NCI-H226 (cell line): ENCODE measurements at regions not wholly inside any gene's neighbourhood (a gene's known extent, or its start where the extent isn't known, plus 50 kb on each side); places are given as distances from the start of the nearest gene placed in this dataset.
A peak's percentile ranks its signal among the peaks of the same experiment; 100 is the strongest.

Experiments
- DNase-seq: peaks from one replicate; pipeline ENCODE4 v3.0.0-alpha.2; 2015

DNA sequence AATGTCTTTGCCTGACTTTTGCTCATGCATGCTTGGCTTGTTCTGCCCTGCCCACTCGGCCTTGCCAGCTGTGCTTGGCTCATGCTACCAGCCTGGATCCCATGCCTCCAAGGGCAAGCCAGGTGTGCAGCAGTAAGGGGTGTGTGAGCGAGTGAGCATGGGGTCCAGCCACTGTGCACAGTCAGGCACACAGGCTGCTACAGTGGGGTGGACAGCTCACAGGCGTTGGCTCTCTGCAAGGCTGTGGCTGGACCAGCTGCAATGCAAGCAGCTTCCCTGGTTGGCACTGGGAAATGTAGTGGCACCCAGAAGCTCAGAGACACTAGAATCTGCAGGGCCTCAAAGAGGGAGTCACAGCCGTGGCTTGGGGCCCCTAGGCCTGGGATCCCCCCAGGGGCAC, 529.7 kb downstream of the DSC3 start:
- no peak for DNase-seq

DNA sequence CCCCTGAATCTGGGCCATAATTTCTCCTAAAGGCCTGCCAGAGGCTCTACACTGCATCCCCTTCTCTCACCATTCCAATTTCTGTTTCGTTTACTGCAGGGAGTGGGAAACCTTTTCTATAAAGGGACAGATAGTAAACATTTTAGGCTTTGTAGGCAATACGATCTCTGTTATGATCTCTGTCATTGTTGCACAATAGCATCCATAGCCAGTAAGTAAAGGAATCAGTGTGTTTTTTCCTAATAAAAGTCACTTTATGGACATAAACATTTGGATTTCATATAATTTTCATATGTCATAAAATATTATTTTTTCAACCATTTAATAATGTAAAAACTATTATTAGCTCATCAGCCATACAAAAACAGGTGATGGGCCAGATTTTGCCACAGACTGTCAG, 531.7 kb downstream of the DSC3 start:
- no peak for DNase-seq

DNA sequence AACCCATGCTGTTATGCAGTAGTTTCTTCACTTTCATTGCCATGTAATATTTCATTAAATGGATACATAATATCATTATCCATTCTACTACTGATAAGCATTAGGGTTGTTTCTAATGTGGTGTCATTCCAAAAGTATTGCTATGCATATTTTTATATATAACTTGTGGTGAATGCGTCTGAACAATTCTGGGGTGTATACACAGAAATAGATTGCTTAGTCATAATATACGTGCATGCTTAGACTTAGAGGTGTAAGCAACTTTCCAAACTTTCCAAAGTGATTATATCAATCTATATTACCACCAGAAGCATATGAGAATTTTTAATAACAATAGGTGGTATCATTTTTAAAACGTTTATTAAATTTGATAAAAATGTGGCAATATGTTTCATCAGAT, 540.9 kb downstream of the DSC3 start:
- DNase-seq, result no peak

DNA sequence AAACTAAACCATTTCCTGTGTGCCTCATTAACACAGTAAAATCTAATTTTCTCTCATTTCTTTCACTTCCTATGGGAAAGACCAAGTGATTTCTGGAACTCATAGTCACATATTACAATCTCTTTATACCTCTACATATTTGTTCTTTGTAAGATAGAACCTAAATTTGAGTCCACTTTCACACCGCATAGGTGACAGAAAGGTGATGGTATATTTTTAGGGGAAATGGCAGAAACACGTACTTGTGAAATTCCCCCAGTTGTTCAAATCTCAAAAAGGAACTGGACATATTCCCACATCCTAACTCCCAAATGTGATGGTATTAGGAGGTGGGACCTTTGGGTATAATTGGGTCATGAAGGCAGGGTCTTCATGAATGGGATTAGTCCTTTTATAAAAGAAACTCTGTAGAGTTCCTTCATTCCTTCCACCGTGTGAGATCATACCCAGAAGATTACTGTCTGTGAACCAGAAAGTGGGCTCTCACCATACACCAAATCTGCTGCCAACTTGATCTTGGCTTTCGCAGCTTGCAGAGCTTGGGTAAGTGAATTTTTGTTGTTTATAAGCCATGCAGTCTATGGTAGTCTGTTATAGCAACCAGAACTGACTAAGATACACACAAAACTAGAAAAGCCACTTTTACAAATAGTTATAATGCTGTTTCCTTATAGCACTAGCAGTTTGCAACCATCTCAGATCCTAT, 542.1 kb downstream of the DSC3 start:
- DNase-seq, result no peak

DNA sequence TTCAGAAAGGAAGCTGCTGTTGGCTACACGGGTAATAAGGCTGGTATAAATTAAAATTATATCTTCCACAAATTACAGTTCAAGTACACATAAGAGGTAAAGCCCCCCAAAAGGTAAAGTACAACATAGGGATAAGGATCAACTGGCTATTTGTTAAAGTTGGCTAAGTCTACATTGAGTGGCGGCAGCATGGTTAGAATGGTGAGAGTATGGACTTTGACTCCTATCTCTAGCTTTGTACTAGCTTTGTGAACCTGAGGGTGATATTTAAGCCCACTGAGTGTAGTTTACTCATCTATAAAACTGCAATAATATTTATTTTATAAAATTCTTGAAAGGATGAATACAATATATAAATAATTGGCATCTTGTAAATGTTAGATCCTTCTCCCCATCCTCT, 542.8 kb downstream of the DSC3 start:
- no peak for DNase-seq

DNA sequence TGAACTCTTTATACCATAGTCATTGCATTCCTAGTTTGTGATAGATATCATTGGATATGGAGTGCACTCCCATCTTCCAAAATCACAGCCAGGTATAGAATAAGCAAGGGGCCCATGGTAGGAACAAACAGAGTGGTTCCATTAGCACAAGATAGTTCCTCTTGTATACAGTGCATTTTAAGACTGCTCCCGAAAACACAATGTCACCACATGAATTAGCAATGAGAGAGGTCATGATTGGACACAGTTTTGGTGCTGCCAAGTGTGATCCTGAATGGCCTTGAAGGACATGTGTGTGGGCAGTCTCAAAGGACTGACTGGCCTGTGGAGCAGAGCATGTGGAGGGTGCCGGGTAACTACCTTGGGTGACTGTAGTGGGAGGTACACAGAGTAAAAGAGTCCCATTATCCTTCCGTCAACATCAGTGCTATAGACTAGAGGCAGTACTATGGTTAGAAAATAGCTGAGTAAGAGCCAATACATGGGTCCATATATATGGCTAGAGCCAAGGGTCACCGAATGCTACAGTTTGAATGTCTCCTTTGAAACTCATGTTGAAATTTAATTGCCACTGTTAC, 549.9 kb downstream of the DSC3 start:
- no peak for DNase-seq

DNA sequence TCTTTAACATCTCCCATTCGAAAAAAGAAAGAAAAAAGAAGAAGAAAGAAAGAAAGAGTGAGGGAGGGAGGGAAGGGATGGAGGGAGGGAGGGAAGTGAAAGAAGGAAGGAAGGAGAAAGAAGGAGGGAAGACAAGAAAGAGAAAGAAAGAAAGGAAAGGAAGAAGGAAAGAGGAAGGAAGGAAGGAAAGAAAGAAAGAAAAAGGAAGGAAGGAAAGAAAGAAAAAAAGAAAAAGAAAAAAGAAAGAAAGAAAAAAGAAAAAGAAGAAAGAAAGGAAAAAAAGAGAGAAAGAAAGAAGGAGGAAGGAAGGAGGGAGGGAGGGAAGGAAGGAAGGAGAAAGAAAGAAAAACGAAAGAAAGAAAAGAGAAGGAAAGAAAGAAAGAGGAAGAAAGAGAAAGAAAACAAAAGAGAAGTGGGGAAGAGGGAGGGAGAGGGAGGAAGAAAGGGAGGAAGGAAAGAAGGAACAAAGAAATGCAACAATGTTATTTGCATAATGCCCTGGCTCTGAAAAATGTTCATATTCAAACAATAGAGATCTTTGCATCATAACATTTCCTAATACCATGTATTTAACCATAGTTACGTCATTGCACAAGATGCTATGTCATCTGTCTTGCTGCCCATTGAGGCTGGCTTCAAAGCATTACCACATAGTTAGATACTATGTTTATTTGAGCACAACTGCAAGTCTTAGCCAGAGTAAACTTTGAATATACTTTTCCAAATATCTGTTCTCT, 550.6 kb downstream of the DSC3 start:
- no peak for DNase-seq

DNA sequence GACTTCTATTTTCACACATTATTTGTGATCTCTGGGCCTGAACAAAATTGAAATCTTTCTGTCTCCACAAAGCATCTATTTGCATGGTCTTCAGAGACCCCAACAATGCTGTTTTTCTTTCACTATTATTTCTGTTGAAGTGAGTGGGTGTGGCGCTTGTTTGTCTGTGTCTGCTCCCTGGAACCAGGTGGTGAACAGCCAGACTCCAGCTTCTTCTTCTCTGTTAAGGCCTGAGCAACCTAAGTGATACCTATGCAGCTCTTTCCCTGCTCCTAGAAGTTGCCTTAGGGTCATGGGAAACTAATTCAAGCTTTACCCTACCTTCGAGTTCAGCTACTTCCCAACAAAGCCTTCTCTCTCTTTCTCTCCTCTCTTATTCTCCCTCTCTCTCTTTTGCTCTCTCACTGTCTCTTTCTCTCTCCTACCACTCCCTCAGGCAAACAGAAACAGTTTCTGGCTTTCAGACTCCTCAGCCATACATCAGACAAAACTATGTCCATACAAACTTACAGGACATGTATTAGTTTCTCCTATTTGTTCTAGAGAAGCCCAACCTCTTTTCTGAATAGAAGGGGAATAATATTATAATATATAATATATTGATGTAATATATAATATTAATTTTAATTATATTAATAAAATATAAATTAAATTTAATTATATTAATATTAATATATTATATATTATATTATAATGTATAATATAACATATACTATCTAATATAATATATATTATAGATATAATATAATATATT, 552.5 kb downstream of the DSC3 start:
- DNase-seq, result no peak

DNA sequence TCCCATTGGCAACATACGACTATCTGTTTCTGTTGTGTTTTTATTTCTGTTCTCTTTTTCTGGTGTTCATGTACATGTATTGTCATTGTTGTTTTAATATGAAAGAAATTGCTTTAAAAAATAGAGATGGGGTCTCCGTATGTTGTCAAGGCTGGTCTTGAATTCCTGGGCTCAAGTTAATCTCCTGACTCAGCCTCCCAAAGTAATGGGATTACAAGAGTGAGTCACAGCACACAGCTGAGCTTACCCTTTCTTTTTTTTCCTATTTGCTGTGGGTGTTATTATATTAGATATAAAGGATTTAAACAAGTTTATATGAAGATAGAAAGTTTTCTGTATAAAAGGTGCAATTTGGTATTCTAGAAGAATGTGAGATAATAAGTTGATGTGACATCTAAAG, 554.6 kb downstream of the DSC3 start:
- no peak for DNase-seq

DNA sequence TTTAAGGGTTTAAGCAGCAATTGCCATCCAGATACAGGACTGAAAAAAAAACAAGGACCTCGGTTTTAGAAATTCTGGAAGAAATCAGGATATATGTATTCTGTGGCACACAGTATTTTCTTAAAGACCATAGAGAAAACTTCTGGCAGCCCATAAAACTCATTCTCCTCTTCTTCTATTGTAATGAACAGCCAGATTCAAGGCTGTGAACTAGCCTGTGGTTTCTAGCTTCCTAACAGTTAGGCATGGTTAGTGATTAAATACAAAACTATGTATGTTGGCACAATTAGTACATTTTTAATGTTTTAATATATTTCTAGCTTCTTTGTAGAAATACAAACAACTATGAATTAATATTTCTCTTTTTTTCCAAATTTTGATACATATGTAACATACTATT, 555.7 kb downstream of the DSC3 start:
- DNase-seq, result peak; percentile 18

DNA sequence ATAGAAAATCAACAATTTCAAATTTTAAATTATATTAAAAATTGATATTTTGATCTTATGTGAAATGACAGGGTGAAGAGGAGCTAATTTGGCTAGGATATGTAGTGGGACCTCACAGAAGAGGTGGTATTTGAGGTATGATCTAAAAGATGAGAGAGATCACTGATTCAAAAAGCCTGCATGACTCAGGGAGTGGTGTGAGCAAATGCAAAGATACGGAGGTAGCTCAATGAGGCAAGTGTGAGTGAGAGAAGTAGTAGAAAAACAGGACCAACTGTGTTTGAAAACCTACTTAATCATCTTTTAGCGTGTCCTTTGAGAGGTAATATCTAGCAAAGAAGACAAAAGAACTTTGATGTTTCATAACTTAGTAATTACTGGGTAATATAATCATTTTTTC, 557.5 kb downstream of the DSC3 start:
- DNase-seq, result no peak

DNA sequence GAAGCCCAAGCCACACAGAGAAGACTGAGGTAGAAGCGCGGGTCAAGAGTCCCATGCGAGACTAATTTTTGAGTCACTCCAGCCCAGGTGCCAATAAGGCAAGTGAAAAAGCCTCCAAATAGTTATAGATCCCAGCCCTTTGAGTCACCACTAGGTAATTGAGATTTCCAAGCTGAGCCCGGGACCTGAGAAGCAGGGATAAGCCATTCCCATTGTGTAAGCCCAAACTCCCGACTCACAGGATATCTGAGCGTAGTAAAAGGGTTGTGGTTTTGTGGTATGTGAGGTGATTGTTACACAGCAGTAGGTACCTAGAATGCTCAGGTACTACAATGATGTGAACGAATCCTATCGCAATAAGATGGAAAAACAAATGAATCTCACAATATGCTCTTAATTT, 560.7 kb downstream of the DSC3 start:
- no peak for DNase-seq

DNA sequence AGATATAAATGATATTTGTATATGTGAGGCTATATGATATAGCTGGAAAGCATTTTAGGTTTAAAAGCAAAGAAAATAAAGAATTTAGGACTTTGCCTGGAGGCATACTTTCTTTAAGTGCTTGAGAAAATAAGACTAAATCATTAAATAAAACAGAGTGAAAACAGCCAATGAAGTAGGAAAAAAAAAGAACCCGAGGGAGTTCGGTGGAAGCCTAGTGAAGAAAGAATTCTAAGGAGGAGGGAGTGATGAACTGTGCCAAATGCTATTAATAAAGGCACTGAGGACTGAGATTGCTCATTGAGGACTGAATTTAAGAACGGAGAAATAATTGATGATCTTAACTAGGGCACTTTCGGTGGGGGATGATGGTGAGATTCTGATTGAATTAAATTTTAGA, 573.5 kb downstream of the DSC3 start:
- no peak for DNase-seq

DNA sequence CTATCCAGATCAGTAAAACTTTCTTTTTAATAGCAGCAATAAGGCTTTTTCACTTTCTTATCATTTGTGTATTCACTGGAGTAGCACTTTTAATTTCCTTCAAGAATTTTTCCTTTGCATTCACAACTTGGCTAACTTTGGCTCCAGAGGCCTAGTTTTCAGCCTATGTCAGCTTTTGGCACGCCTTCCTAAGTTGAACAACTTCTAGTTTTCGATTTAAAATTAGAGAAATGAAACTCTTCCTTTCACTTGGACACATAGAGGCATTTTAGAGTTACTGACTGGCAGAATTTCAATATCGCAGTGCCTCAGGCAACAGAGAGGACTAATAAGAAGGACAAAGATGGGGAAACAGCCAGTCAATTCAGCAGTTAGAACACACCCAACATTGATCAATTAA, 577.4 kb downstream of the DSC3 start:
- no peak for DNase-seq

DNA sequence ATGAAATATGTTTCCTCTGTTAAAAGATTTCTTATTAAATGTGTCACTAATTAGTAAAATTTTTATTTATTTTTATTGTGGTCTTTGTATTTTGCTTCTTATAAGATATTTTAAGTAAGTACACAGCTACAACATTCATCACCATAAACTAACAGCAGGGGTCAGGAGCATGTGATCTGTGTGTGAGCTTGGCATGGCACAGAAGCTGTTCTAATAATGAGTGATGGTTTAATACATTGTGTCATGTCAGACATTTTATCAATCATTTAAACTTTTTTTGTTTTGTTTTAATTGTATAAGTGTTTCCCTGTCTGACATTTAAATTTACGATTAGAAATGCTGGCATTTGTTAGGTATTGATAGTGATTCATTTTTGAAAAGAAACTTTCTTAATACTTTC, 585.4 kb downstream of the DSC3 start:
- DNase-seq, result no peak

DNA sequence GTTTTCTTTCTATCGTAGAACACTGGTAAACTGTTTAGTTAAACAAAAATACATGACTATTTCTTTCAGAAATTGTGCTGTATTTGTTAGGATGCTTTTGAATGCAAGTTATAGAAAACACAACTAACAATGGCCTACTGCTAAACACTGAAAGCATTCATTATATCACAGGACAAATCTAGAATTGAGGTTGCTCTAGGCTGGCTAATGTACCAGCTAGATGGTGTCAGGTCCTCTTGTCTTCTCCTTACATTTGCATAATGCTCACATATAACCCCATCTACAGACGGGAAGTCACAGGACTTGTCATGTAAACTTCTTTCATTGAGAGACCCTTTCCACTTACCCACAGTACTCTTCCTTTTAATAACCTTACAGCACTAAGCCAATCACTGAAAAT, 586.8 kb downstream of the DSC3 start:
- DNase-seq, result no peak

DNA sequence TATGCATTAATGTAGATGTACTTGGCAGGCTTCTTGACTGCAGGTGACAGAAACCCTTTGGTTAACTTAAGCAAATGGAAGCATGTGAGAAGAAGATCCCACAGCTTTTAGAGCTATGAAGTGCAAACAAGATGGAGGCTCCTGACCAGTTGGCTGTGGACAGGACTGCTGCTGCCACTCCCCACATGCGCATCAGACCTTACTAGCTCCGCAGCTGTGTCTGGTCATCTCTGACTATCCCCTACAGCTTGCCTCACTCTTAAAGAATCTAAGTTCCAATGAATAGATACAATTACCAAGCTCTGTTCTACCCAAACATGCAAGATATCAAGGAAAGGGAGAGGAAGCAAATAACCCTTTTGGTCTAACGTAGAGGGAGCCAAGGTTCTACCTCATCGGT, 587.6 kb downstream of the DSC3 start:
- no peak for DNase-seq

DNA sequence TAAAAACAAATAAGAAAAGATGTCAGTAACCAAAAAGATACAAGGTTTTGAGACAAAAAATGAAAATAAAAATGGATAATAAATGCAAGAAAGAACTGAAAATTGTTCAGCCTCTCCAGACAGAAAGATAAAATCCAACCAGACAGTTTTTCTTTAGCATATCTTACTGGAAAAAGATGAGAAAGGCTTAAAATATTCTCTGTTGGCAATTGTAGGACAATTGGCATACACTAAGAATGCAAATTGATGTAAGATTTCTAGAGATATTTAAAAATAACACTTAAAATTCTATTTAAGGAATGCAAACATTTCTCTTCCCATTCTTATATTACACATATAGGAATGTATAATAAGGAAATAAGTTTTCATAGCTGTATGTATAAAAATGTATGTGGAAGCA, 590.6 kb downstream of the DSC3 start:
- DNase-seq, result no peak

DNA sequence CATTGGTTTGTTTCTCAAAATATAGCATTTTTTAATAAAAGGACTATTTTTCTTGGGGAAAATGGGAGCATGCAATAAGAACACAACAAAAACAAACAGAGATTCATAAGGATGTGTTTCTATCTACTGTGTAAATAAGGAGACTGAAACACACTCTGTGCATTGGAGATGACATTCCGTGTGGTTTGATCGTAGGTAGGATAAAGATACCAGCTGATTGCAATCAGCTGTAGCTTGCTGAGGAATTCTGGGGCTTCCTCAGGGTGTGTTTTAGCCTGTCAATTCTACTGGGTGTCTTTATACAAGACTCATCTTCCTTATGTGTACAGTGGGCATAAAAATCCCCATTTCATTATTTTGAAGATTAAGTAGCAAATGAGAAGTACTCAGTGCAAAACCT, 591.6 kb downstream of the DSC3 start:
- no peak for DNase-seq

DNA sequence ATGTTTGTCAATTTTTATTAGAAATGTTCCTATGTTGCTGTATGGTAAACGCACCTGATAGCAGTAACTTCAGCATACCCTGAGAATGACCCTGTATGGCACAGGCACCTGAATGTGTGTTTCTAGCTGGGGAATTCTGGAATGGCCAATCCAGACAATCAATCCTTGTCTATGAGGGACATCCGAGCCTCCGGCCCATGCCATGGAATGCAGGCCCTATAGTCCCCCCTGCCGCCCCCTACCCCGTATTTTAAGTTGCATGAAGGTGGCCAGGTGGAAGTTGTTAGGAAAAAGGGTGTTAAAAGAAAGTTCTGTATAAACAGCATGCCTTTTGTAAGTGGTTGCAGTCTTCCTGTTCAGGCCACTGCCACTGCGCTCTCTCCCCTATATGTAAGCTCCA, 595.9 kb downstream of the DSC3 start:
- no peak for DNase-seq

DNA sequence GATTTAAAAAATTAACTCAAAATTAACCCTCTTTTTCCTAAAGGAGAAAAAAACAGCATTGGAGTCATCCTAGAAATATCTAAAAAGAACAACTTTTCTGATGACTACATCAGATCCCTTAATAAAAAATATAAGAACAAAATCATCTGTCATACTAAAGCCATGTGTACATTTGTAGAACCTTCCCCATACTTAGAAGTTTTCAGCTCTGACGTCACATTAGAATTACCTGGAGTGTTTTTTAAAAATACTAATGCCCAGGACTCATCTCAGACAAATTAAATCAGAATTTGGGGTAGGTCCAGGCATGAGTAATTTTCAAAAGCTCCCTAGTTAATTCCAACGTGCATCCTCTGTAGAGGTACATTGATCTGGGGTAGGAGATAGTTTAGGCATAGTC, 598.0 kb downstream of the DSC3 start:
- no peak for DNase-seq

DNA sequence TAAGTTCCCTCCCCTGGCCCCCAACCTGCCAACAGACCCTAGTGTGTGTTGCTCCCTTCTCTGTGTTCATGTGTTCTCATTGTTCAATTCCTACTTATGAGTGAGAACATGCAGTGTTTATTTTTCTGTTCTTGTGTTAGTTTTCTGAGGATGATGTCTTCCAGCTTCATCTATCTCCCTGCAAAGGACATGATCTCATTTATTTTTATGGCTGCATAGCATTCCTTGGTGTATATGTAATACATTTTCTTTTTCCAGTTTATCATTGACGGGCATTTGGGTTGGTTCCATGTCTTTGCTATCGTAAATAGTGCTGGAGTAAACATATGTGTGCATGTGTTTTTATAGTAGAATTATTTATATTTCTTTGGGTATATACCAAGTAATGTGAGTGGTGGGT, 602.2 kb downstream of the DSC3 start:
- peak; percentile 45 for DNase-seq

DNA sequence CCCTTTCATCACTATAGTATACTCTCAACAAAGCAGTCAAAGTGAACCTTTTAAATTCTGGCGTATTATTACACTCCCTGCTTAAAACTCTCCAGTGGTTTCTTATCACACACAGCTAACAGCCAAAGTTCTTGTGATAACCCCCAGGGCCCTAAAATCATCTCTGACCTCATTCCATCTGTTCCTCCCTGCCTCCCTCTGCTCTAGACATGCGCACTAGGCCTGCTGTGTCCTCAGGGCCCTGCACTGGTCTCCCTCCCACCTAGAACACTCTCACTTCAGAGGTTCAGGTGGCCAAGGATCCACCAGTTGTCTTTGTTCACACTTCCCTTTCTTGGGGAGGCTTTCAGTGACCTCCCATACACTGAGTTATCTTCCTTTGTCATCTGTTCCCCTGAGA, 603.4 kb downstream of the DSC3 start:
- DNase-seq, result peak; percentile 54

DNA sequence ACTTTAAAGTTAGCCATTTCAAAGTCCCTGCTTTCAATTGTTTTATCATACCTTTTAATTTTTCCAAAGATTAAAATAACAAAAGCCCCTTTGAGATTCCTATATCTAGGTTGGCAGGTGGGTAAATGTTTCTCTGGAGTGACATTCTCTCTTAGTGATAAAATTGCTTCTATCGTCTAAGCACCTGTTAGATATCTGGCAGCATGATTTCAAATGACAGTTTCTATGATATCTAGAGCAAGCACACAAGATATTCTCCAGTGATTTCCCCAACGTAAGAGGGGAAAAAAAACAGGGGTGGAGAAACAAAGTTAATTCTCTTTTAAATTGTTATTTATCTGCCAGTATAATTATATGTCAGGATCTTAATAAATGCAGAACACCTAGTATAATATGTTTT, 610.2 kb downstream of the DSC3 start:
- DNase-seq, result no peak
